HG03565 (cell line): ENCODE measurements at regions not wholly inside any gene's neighbourhood (a gene's known extent, or its start where the extent isn't known, plus 50 kb on each side); places are given as distances from the start of the nearest gene placed in this dataset.

Source experiments
- ATAC-seq: cut with Tn5 transposase; IDR thresholded peaks from one replicate; pipeline ENCODE4 v1.9.1; 2021; ENCODE audit warnings: mild to moderate bottlenecking, moderate library complexity; ENCODE audit not compliant: unreplicated experiment

DNA sequence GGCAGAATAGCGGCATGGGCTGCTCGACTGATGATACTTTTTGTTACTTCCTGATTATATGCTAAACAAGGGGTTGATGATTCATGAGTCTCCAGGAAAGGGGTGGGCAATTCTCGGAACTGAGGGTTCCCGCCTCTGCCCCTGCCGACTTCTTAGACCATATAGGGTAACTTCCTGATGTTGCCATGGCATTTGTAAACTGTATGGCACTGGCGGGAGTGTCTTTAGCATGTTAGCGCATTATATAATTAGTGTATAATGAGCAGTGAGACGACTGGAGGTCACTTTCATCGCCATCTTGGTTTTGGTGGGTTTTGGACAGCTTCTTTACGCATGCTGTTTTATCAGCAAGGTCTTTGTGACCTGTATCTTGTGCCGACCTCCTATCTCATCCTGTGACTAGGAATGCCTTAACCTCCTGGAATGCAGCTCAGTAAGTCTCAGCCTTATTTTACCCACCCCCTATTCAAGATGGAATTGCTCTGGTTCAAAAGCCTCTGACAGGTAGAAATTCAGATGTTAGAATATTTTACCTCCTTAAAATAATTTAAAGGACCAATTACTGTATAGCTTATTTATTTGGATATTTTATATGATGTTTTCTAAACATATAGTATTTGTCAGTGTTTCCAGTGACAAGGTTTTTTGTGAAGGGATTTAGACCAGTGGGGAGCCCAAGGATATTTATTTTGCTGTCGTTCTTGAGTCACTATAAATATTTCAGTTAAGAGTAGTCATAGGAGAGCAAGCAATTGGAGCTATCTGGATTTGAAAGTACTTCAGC, 90.1 kb upstream of the PIK3CG start:
- ATAC-seq: no peak

DNA sequence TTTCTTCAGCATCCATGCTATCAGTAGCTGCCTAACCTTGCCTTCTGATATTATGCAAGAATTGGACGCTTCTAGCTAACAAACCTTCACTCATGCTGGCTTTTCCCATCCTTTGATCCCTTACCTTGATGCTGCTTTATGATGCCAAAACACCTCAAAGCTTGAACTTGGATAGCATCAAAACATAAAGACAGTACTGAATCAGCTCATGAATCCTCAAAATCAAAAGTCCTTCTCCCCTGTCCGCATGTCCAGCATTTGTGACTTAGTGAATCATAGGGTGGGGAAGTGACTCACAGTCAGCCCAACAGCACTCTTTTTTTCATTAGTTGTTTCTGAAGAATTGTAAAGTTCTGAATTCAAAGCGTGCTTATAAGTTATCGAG, 89.5 kb upstream of the PIK3CG start:
- ATAC-seq: no peak

DNA sequence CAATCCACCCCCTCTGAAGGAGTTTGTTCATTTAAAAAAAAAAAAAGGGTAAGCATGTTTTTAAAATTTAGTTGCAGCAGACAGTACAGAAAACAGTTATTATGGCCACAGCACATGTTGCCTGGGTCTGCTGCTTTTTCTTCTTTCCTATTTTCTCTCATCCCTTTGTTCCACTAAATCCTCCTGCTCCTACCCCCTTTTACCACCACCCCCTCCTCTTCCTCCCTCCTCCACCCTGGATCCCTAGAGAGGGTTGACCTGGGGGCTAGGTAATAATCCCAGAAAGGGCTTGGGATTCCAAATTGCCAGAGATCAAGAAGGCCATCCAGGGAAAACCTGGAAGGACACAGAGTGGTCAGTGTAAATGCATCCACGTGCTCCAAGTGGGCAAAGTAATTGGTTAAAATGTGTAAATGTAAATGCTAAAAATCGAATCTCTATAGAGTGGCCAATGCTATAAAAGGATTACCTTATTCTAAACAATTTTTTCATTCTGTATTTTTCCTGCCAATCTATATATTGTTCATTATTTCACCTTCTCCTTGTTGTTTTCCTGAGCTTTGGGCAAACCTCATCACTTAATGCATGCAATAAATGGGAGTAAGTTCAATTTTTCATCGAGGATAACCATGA, 89.0 kb upstream of the PIK3CG start:
- no peak for ATAC-seq

DNA sequence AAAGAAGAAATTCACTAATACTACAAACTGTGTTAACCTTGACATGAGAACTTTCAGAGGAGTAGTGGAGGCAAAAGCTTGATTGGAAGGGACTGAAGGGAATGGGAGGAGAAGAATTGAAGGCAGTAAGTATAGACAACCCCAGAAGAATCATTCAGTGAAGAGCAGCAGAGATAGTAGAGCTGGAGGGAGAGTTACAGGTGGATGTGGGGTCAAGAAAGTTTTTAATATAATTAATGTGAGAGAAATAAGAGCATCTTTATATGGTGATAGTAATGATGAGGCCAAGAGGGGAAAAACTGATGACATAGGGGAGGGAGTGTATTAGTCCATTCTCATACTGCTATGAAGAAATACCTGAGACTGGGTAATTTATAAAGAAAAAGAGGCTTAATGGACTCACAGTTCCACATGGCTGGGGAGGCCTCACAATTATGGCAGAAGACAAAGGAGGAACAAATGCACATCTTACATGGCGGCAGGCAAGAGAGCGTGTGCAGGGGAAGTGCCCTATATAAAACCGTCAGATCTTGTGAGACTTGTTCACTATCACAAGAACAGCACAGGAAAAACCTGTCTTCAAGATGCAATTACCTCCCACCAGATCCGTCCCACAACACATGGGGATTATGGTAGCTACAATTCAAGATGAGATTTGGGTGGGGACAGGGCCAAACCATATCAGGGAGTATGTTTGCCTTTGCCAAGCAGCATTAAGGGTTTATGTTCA, 88.3 kb upstream of the PIK3CG start:
- ATAC-seq: no peak

GRCh38 chr7:106777674-106778299, 87.3 kb upstream of the PIK3CG start:
- ATAC-seq: no peak

DNA sequence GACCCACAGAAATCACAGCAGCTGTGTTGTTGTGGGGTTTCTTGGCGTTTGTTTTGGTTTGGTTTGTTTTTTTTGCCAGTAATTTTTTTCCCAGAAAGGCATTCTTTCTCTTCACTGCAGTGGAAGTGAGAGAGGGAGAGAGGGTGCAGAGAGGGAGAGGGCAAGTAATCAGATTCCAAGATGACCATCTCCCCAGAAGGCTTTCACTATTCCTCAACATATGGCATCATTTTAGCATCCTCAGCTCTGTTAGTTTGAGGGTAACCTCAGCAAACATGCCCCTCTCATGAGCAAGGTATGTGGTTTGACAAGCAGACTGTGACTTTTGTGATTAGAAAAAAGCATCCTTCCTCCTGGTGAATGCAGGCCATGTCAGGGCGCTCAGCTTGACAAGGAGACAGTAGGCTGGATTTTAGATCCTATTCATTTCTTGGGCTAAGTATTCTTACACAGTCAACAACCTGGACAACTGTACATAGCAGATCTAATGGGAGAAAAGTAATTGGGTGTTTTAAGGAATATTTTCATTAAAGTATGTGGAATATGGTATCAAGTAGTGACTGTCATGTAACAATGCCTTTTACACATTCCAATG, 86.3 kb upstream of the PIK3CG start:
- ATAC-seq: no peak

DNA sequence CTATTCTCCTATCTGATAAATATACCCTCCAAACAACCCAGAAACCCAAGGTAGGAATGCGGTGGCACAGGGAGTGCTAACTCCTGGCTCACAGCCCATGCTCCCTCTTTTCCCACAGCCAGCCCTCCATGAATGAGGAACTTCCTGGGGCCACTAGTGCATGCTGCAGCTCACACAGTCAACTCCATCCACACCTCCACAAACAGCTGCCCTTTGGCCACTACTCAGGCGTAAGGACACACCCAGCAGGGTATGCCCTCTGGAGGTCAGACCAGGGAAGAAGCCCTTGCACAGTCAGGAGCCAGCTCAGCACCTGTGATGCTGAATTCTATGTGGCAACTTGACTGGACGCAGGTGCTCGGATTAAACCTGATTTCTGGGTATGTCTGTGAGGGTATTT, 85.2 kb upstream of the PIK3CG start:
- no peak for ATAC-seq

GRCh38 chr7:106781007-106781406, 84.1 kb upstream of the PIK3CG start:
- no peak for ATAC-seq

DNA sequence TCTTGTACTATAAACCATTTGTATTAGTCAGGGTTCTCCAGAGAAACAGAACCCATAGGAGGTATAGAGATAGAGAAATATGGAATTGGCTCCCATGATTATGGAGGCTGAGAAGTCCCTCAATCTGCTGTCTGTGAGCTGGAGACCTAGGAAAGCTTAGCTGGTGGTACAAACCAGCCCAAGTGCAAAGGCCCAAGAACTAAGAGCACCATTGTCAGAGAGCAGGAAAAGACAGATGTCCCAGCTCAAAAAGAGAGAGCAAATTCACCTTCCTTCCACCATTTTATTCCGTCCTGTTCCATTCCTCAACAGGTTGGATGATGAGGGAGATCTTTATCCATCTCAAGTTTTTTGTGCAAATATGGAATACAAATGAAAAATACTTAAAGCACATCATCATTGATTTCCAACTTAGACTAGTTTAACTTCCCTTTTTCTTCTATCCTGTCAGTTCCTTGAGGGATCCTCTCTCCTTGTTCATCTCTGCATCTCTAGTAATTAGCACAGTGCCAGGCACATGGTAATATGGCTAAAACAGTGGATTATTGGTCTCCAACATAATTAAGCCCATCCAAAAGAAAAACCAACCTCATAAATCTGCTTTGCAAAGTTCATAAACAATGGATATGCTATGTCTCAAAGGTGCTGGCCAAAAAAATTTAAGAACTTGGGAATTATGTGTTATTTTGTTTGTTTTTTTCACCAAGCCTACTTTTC, 83.1 kb upstream of the PIK3CG start:
- no peak for ATAC-seq

GRCh38 chr7:106783286-106783685, 81.8 kb upstream of the PIK3CG start:
- ATAC-seq: no peak

- ATAC-seq: no peak
These were observed 76.4 kb upstream of the PIK3CG start for GRCh38 chr7:106788637-106789036.

DNA sequence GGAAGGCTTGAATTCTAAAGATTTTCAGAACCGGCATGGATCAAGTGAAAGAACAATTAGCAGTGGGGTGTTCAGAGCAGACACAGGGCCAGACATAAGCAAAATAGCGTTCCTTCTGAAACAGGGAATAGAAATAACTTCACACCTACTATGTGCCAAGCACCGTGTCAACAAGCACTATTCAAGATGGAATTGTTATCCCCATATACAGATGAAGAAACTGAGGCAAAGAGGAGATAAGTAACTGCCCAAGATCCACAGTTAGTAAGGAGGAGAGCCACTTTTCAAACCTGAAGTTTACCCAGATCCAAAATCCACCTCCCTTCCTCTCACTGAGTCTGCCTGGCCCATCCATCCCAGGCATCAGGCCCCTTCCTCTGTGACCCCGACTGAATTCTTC, 73.6 kb upstream of the PIK3CG start:
- no peak for ATAC-seq

GRCh38 chr7:106792233-106792926, 72.7 kb upstream of the PIK3CG start:
- ATAC-seq: no peak

DNA sequence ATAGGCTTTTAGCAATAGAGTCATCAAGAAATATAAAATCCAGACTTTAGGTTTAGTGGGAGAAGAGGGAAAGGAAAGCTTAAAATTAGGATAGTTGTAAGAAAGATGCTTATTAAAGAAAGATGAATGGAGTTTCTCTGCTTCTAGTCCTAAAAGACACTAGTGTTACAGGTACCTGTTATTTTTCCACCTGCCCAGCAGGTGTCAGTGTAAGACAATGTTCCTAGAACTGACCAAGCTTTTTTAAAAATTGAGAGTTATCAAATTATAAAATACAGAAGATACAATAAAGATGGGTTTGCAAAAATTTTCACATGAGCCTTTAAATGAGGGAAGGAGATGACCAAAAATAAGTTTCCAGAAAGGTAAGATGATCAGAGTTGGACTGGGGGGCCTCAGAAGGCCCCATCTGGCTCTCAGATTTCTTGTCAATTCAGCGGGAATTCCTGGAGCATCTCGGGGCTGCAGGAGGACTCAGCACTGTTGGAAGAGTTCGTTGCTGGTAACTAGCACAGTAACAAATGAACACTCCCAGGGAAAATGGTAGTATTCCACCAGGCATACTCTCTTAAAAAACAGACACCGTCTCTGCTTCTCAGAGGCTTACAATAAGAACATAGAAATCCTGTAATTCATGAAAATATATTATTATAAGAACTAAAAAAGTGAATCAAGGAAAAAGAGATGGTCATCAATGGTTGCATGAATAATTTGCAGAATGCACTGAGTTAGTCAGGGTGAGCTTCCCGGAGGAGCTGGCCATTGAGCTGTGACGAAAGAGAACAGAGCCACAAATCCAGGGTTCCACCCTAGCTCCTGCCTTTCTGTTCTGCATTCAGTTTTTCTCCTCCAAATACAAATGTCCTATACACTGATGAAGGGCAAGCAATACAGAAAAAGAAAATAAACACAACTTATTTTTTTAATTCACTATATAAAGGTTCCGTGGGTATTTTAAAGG, 71.8 kb upstream of the PIK3CG start:
- ATAC-seq: no peak

DNA sequence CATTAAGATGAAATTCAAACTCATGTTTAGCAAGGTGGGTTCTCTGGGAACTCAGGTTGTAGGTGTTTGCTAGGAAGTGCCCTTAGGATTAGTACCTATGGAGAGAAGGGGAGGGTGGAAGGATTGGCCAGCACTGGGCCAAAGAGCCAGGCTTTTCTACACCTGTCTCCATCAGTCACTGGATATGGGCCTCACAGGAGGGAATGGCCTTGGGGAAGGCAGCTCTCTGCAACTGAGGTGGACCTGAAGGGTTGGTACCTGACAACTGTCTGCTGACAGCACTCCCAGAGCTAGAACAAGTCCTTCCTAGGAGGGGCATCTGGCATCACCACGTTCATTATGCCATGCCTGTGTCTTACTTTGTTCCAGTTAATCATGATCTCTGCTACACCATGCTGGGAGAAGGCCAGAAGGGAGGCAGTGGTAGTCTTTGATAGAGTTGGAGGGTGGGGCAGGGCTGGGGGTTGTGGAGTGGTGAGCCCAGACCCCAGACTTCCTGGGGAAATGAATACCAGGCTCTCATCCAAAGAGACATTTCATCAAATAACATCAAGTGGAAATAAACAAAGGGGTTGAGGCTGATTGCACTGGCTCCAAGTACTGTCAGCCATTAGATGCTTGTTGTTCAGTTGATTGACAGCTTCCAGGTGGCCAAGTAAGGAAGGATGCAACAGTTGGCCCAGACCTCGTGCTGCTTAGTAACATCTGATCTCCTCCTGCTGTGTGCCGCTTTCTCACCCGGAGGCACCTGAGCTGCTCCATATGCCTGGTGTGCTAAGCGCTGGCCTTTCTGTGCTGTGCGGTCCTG, 70.6 kb upstream of the PIK3CG start:
- no peak for ATAC-seq

- no peak for ATAC-seq
These were observed 69.8 kb upstream of the PIK3CG start for GRCh38 chr7:106795084-106795876.

DNA sequence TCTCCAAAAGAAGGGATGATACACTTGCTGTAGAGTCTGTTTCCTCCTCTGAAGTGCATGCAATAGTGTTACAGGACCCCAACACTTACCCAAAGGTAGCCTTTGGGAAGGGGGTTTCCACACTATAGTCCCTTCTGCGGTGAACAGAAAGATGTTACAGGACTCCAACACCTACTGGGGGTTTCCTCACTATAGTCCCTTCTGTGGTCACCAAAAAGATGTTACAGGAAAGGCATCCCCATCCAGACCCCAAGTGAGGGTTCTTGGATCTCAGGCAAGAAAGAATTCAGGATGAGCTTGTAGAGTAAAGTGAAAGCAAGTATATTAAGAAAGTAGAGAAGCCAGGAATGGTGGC, 69.2 kb upstream of the PIK3CG start:
- no peak for ATAC-seq
